Fibroblast of pulmonary artery (primary cell): ENCODE measurements at regions not wholly inside any gene's neighbourhood (a gene's known extent, or its start where the extent isn't known, plus 50 kb on each side); places are given as distances from the start of the nearest gene placed in this dataset.

Experiments
- DNase-seq: peaks from one replicate; pipeline ENCODE4 v3.0.0-alpha.2; 2010; ENCODE audit warnings: low read depth
- H3K4me3 ChIP-seq: replicated peaks from 2 replicates; pipeline ENCODE4 v1.5.1; 2011; ENCODE audit warnings: low read depth, mild to moderate bottlenecking, control low read depth, low read length, moderate library complexity
- TF ChIP-seq, protein P1 (sequence below): IDR thresholded peaks from 2 replicates; pipeline ENCODE4 v1.5.1; 2011; ENCODE audit warnings: mild to moderate bottlenecking, control low read depth, low read length, inconsistent platforms; ENCODE audit errors: missing control alignments

DNA sequence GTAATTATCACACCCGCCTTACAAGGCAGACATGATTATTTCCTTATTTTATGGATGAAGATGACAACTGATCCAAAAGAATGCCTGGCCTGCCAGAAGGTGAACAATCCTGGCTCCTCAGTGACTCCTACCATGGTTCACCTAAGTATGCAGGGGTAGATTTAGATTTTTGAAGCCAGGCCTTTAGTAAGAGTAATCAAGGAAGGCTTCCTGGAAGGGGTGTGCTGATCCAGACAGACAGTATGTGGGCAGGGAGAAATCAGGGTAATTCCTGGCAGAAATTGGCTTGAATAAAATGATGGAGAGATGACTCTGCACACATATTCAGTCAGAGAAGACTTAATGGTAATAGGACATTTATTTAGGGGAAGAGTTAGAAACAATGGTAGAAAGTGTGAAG lies 637.7 kb upstream of the FANCL start:
- TF ChIP-seq, protein P1, sequence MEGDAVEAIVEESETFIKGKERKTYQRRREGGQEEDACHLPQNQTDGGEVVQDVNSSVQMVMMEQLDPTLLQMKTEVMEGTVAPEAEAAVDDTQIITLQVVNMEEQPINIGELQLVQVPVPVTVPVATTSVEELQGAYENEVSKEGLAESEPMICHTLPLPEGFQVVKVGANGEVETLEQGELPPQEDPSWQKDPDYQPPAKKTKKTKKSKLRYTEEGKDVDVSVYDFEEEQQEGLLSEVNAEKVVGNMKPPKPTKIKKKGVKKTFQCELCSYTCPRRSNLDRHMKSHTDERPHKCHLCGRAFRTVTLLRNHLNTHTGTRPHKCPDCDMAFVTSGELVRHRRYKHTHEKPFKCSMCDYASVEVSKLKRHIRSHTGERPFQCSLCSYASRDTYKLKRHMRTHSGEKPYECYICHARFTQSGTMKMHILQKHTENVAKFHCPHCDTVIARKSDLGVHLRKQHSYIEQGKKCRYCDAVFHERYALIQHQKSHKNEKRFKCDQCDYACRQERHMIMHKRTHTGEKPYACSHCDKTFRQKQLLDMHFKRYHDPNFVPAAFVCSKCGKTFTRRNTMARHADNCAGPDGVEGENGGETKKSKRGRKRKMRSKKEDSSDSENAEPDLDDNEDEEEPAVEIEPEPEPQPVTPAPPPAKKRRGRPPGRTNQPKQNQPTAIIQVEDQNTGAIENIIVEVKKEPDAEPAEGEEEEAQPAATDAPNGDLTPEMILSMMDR = no peak
- H3K4me3 ChIP-seq = no peak overlapping the region
- DNase-seq = no peak

DNA sequence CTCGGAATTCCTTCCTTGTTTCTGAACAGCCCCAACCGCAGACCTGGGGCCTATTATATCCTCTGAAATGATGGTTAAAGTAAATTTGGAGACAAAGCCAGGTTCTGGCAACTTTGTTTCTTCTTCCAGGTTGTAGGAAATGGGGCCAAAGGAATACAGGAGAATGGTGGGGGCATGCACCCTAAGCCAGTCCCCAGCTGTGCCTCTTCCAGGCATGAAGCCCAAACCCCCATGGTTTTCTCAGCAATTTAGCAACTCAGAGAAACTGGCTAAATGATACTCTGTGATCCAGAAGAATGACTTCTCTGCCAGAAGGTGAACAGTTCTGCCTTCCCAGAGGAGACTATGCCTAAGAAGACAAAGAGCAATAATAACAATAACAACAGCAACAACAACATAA lies 635.0 kb upstream of the FANCL start:
- no peak for DNase-seq
- H3K4me3 ChIP-seq = no peak overlapping the region
- TF ChIP-seq, protein P1 = no peak

DNA sequence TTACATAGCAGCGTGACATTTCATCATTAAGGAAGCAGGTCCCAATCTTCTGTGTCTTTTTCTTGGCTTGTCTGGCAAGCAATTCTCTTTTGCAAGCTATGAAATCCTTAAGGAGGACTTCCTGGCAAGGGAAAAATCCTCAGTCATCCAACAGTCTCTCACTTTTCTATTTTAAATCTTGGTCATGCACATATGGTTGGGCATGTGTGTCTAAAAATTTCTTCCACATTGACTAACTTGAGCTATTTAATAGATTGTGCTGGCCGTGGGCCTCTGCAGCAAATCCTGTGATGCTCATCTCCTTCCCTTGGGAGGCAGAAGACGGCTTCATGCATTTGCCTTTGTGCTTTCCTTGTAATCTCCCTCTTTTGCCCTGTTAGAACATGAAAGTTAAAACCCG lies 634.3 kb upstream of the FANCL start:
- TF ChIP-seq, protein P1 = no peak

DNA sequence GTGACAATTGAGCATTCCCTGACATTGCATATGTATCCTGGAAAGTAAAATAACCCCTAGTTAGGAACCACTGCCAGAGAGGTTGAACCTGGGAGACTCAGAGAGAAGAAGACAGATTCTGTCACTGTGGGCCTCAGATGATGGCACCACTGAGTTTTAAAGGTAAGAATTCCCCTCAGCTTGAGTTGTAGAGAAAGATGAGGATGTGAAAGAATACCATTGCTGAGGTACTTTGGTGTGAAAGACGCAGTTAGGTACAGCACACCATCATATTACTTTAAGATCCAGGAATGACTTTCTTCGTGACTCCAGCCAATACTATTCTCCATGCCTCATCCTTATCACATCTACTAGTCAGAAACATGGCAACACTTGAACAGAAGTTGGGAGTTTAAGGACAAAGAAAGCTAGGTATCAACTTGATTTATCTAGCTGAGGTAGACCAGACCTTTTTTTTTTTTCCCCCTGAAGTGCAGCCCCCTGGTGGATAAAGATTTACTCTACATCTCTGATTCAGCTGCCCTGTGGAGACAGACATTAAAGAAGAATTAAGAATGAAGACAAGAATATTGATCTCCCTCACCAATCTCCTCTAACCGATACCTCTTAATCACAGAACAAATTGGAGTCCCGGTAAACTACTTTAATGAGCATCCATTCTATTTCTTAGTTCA lies 630.5 kb upstream of the FANCL start:
- no peak overlapping the region for H3K4me3 ChIP-seq
- no peak for DNase-seq
- TF ChIP-seq, protein P1 = no peak

More for the DNA sequence above, 634.3 kb upstream of the FANCL start:
- DNase-seq = no peak
- no peak overlapping the region for H3K4me3 ChIP-seq

DNA sequence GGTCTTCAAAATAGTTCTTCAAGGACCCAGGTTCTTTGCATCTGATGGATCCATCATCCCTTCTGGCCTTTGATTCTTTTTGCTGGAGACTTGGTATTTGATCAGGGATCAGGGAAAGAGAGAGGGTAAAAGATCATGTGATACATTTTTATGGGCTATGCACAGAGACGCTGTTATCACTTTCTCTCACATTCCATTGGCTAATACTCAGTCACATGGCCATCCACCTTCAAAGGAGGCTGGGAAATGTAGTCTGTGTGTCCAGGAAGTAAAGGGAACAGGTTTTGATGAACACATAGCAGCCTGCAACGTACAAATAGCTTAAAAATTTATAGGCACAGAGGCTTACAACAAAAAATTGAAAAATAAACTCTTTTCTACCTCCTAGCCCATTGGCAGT lies 629.6 kb upstream of the FANCL start:
- TF ChIP-seq, protein P1 = no peak
- DNase-seq = no peak
- H3K4me3 ChIP-seq = no peak overlapping the region

DNA sequence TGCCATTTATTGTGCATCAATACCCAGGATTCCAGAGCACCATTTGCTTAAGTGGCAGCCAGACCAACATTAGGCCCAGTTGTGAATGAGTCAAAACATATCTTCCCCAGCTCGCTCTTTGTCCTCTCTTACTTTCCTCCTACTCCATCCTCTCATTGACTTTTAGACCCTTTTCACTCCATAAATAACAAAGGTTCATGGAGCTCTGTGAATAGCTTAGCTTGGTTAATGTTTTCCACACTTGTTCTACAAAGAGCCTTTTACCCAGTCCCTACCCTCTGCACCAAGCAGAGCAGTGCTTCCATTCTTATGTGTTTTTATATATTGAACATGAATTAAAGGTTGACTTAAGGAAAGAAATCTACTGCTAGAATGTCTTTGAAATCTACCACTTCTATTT lies 625.8 kb upstream of the FANCL start:
- TF ChIP-seq, protein P1 = no peak
- H3K4me3 ChIP-seq = no peak overlapping the region

DNA sequence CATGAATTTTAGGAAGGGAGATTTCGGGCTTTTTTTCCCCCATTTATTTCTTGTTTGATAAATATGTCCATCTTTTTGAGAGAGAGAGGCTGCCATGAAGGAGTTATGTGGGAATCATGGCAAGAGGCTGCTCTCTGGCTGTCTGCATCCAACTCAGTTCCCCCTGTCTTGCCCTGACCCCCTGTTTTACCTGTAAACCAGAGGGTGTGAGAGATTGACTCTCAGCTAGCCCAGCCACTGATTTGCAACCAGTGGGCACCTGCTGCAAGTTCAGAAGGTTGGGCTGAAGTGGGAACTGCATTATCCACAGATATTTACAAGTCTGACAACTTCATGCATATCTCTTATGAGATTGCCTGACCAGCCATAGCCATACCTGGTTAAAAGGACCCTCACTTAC lies 625.4 kb upstream of the FANCL start:
- no peak overlapping the region for H3K4me3 ChIP-seq
- TF ChIP-seq, protein P1 = no peak
- DNase-seq = no peak

More for the DNA sequence above, 625.8 kb upstream of the FANCL start:
- no peak for DNase-seq
